Hematopoietic multipotent progenitor cell treated with erythropoietin and hydrocortisone succinate and interleukin-3 and kit ligand, for 17 days (in vitro differentiated cells): ENCODE measurements at regions not wholly inside any gene's neighbourhood (a gene's known extent, or its start where the extent isn't known, plus 50 kb on each side); places are given as distances from the start of the nearest gene placed in this dataset.

Experiments
- DNase-seq: peaks from one replicate; pipeline ENCODE4 v3.0.0-alpha.2; 2015; ENCODE audit warnings: low spot score

DNA sequence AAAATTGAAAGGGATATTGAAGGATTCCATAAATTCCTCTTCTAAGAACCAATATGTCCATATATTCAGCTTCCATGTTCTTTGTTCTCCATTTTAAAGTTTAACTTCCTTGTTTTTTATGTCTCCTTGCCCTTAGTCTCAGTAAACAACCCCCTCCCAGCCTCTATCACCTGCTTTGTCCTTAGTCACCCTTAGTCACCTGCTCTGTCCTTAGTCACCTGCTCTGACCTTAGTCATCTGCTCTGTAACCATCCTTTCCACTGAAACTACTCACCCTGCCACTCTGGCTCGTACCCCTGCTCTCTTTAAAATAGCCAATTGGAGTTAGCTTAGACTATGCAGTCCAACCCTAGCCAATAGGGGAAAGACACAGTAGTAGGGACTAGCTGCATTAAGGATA lies 136.2 kb upstream of the TMEM106B start:
- DNase-seq, result no peak

DNA sequence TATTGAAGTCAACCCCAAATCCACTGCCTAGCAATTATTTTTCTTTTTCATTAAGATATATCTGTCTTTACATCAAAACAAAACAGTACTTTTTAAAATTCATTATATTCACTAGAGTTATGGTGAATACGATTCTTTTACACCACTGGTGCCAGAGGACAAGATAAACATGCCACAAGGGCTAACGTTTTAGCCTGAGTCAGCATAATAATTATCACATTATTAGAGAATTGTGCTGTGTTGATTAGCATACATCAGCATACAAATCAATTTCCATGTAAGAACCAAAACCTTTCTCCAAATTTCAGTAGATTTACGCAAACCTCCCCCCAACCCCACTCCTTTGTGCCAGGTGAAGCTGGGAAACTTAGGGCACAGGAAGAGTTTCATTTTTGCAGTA lies 131.1 kb upstream of the TMEM106B start:
- DNase-seq, result no peak

DNA sequence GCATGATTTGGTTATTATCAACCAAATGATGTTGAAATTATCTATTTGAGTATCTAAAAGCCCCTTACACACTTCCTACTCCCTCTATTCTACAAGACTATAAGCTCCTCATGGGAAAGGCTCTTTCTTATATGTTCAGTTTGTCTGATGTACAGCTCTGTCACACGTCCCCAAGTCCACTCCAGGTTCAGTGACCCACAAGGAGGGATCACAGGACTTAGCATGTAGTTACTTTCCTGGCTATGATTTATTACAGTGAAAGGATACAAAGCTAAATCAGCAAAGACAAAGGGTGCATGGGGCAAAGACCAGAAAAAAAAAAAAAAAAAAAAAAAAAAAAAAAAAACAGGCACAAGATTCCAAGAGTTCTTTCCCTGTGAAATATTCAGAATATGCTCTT lies 125.6 kb upstream of the TMEM106B start:
- no peak for DNase-seq

- no peak for DNase-seq
Observed at GRCh38 chr7:12089951-12090756, 120.9 kb upstream of the TMEM106B start.

DNA sequence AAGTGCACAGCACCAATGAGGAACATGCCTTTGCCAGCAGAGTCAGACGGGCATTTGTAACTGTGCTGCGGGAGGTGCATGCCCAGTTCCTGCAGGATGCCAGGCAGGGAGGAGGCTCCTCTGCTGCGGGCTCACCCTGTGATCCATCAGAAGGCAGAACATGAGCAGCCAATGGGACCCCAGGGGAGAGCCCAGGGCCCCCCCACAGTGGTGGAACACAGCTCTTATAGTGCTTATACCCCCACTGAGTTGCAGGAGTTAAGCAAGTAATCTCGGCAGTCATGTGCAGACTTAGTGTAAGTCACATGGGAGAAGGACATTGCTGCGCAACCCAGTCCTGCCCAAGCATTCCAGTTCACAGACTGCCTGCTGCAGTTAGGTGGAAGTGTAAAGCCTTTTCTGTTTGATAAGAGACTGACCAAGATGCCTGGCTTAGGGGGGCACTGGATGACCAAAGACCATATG lies 120.3 kb upstream of the TMEM106B start:
- no peak for DNase-seq

DNA sequence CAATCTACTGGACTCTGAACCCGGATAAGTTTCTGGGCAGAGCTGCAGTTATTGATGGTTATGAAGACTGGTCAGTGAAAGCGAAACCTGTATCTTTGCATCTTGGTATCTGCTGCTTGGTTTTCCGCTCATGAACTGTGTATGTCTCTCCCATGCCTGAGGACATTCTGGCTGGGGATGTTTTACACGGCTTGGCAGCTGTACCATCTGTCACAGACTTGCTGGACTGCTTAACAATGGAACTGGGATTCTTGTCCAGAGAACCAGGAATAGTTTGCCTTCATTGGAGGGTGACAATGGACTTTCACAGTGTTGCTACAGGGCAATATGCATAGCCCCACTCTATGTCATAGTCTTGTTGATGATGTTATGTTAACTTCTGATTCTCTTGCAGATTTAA lies 119.9 kb upstream of the TMEM106B start:
- no peak for DNase-seq

DNA sequence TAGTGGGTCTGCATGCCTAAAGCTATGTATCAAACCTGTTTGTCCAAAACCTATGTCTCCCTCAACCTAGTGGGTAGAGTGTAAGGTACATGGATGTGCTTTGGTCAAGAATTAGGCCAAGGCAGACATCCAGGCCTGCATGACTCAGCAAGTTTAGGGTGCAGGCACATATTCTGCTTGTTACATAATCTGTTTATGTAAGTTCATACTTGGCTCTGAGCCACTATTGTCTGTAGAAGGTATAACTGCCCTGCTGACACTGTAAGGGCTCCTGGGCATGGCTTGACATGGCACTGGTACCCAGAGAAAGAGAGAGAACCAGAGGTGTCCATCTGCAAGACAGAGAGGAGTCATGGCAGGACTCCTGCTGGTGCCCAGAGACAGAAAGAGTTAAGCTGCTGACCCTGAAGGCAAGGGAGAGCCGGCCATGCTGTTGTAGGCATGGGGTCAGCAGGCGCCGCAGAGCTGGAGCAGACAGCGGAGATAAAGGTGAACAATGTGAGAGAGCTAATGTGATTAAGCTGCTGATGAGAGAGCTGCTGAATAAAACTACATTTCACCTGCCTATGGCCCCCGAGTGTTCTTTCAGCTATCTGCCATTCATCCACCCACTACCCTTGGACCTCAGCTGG lies 118.5 kb upstream of the TMEM106B start:
- DNase-seq, result peak; percentile 6

DNA sequence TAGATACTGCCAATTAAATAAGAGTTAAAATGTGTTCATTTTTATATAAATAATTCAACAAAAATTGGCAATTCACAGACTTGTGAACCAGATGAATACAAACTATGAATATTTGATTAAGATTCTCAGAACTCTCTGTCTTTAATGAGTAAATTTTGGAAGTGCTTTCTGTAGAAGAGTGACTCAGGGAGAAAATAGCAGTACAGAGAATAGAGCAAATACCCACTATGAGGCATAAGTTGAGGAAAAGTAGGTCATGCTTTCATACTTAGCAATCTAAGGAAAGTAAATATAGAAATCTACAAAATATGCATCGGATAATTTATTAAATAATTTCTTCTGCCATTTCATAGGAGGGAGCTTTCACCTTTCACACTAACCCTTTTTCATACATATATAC lies 117.7 kb upstream of the TMEM106B start:
- DNase-seq, result no peak

DNA sequence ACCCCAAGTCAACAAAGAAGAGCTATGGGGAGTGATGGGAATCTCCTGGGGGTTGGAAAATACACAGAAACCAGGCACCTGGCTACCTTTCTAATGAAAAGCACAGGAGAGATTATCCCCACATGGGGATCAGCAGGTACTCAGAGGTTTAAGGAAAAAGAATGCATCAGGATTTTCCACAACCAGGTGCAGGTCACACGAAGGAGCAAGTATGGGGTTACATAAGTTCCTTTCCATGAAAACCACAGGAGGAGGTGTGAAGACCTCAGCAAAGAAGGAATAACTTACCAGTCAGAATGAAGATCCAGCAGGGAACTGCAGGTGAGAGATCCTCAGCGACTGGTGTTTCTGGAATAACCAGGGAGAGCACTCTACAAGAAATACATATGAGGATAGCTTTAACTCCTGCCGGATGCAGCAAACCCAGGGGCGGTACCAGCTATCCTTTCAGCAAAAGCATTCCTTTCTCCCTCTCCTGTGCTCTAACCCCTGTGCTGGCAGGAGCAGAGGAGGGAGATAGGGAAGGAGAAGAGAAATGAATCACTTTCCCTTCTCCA lies 116.7 kb upstream of the TMEM106B start:
- DNase-seq, result no peak

- DNase-seq, result no peak
Observed at GRCh38 chr7:12102126-12102525, 109.0 kb upstream of the TMEM106B start.

DNA sequence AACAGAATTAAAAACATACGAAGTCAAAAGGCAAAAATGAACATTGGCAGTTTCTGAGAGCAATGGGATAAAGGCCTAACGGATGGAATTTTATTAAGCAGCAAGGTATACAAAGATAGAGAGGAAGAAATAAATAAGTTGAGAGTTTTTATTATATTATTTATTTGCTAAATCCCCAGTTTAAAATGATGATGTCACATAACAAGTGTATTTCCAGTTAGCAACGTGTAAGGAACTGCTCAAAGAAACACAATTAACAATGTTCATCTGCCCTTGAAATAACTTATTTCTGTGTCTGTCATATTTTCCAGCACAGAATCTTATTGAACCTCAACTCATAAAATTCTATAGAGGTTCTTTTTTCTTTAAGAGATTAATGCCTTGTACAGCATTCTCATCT lies 108.6 kb upstream of the TMEM106B start:
- no peak for DNase-seq

DNA sequence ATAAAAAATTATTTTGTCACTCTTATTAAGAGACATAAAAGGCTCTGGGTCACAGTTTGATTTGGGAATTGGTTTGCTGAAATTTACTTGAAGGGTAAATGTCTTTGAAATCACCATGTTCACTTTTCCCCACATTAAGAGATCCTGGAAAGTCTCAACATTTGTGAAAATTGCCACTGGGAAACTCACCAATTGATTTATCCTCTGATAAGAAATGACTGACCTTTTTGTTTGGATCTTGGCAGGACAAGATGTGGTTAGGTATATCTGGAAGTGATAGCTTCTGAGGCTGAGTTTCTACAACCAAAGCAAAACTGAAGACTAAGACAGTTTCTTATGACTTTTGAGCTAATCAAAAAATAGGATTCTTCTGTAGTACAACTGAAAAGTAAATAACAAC lies 107.1 kb upstream of the TMEM106B start:
- DNase-seq, result no peak

DNA sequence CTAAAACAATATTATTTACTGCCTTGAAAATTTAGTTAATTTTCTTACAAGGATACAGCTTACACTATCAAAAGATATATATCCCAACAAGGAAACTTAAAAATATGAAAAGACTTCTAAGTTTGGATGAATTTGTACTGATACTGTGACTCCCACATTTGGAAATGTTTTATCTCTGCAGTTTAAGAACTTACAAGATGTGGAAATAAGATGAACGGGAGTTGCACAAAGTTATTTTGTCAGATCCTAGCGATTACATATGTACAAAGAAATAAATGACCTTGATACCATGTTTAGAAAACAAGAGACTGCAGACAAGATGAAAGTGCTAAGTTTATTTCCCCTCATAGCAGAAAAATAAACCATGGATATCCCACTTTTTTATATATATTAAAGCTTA lies 103.7 kb upstream of the TMEM106B start:
- no peak for DNase-seq

- DNase-seq, result no peak
Observed at GRCh38 chr7:12107841-12108254, 103.2 kb upstream of the TMEM106B start.

DNA sequence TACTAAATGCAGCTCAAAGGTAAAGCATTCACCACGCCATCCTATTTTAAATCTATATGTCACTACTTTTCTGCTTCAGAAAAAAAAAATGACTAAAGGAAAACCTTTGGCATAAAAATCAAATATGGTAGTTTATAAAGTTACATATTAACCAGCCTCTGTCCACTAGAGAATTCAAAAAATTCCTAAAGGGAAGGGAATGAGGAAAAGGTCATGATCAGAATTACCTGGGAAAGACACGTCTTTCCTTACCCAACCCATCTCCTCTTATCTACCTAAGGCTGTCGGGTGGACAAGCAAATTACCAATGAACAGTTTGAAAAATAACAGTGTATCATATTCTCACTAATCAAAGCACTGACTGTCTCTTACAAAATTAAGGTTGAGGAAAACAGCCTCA lies 100.7 kb upstream of the TMEM106B start:
- no peak for DNase-seq

GRCh38 chr7:12111422-12112405 lies 99.4 kb upstream of the TMEM106B start:
- DNase-seq, result no peak

DNA sequence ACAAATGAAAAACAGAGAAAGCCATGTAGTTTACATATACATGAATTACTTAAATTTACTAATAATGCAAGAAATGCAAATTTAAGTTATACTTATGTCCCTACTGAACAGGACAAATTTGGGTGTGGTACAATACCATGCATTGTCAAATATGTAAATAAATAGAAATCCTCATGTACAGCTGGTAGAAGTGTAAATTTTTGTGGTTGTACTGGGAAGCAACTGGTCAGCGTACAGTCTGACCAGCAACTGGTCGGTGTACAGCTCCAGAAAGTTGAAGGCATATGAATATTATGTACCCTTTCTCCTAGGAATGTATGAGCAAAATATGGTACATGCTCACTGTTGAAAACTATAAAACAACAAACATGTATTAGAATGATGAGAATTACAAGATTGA lies 93.9 kb upstream of the TMEM106B start:
- DNase-seq, result no peak

DNA sequence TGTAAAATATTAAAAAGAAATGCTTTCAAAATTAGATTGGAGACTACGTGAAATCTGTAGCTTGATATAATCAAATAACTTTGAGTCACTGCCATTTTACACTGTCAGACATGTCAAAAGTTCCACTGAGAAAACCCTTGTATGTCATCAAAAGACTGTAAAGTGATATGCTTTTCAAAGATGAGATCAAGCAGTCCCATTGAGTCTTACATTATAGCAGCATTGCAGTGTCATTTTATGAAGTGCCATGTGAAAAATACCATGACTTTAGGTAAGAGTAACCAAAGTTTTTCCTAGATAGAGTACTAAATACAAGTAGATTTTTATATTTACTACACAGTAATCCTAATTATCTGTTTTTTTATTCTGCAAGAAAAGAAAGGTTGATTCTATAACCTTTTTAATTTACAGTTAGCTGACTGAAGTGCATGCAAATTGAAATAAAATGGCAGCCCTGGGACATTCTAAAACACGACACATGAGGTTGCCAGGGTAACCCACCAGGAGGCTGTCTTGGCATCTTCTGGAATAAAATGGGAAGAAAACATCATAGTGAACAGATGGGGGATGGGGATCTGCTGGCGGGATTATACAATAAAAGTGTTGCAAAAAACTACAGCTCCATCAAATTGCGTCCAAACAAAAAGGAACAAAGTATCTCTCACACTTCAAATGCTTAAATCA lies 91.3 kb upstream of the TMEM106B start:
- no peak for DNase-seq

DNA sequence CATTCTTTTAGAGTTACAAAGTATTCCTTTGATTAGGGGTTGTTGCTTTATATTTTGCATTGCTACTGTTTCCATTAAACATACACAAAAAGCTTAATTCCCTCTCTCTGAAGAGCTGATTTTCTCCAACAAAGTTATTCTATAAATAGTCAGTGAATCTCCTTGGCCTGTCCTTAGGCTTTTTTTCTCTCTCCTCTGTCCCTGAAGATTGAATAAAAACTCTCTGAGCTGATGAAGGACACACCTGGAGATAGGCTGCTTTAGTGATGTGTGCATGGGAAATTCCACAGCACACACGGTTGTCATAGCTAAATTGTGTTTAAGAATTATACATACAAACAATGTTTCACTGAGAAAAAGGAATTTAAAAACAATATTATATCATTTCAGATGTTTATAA lies 90.5 kb upstream of the TMEM106B start:
- DNase-seq, result no peak

DNA sequence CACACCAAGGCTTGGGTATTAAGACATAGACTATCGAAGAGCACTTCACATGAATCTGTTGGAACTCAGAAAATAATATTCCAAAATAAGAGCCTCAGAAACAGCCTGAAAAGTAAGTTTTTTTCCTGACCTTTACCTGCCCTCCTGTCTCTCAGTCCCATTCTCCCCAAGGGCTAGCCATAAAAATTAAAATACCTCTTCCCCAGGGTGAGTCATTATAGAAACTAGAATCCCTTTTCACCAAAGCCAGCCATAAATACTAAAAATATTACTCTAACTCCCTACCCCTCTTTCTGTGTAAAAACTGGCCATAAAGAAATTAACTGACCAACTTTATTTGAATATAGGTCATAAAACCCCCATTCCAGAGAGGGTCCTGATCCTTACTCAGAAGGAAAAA lies 87.9 kb upstream of the TMEM106B start:
- no peak for DNase-seq

DNA sequence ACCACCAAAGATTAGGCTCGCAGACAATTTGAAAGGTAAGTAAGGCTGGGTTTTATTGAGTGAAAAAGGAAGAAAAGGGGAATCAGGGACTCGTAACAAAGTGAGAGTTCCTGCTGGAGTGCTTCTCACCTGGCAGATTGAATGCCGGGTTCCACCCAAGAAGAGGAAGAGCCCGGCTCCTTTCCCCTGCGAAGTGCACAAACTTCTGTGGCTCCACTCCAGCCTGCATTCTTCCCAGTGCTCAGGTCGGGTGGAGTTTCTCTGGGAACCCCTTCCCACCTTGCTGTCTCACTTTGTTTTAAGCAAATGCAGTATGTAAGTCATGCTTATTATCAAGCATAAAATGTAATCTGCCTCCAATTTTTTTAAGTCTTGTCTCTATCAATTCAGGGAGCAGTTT lies 87.1 kb upstream of the TMEM106B start:
- DNase-seq, result no peak

- no peak for DNase-seq
Observed at GRCh38 chr7:12127455-12127854, 83.6 kb upstream of the TMEM106B start.
